Activated gamma-delta T cell (primary cell): ENCODE measurements at regions not wholly inside any gene's neighbourhood (a gene's known extent, or its start where the extent isn't known, plus 50 kb on each side); places are given as distances from the start of the nearest gene placed in this dataset.

Experiments
- DNase-seq: peaks from one replicate; lab custom pipeline; 2025; lab: John Stamatoyannopoulos, UW

DNA sequence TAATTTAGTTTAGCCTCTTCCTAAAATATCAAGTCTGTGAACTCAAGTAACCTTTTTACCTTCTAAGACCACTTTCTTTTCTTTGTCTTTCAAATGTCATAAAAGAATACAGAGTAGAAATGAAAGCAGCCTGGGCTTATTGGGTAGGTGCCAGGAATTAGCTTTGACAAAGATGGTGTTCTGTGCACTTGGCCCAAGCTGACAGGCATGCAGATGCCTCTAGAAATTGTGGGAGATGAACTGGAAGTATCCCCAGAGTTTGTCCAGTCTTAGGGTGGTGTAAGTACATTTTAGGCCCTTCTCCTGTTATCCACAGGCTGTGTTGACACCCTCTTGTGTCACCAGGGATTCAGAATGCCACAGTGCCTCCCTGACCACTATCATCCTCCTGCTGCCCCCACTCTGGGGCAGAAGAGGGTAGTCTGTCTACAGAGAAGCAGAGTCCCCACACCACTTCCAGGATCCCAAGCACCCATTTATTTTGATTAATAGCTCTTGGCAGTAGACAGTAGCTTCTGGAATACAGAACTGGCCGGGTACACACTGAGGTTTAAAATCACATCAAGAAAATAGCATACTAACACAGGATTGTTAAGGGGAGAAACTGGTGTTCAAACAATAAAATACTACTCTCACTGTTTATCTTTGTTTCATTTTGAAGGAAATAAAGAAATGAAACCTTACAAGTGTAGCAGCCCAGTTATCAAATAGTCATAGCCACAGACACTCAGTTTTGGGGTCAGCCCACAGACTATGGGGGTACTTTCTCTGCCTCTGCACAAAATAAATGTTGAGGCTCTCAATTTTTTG is 343.2 kb downstream of the KCNRG start:
- DNase-seq = no peak

DNA sequence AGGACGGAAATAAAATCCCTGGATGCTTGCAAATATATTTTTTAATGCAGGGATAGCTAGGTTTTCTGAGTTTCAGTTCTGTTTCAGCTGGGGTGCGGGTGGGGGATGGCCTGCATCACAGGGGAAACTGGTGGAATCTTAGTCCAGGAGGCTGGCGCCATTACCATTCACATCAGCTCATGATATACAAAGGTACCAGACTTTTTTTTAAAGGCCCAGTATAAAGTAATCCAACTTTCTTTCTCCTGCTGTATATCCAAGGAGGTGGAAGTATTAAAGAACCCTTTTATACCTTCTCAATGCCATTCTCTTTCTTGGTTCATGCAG is 343.8 kb downstream of the KCNRG start:
- DNase-seq = no peak

DNA sequence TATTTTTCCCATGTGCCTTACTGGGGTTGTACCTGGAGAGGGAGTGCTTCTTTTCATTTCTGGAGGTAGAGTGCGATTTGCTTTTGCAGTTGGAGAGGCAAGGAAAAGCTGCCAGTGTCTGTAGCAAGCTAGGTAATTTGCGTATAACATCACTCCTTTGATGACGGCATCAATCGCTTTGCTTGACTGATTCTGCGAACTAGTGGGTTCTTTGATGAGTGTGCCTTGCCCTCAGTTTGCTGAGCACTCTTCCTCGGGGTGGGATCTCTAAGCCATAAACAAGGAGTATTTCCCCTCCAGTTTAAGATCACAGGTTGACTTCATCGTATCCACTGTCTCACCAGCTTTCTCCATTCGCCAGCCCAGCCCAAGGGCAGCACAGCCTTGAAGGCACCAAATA is 344.5 kb downstream of the KCNRG start:
- DNase-seq = no peak

DNA sequence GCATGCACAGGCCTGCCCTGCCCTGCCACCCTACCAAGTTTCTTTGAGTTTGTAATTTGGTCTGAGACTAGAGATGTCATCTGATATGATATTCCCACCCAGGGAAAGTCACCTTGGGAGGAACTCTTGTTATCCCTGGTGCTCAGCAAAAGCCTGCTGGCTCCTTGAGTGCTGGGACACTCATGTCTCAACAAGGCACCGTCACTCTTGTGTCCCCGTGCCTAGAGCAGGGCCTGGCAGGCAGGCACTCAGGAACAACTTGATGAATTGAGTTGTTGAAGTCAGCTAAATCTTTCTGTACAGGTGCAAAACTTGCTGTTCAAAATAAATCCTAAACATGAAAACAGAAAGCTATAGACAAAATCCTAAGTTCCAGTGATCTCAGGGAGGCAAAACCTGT is 345.4 kb downstream of the KCNRG start:
- no peak for DNase-seq

DNA sequence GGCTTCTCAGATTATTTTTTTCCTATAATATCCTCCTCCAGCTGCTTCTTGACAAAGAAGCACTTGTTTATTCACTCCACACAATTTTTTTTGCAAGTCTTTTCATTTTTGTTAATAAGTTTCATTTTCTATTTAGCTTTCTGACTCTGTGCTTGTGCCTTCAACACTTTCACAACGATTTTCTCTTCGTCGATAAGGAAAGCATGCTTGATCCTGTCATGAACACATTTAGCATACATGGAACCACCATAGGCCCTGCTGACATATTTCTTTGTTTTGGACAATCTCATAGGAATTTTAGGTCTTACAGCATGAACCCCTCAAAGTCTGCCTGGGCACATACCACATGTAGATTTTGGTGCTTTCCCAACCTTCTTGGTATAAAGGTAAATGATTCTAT is 346.0 kb downstream of the KCNRG start:
- no peak for DNase-seq

DNA sequence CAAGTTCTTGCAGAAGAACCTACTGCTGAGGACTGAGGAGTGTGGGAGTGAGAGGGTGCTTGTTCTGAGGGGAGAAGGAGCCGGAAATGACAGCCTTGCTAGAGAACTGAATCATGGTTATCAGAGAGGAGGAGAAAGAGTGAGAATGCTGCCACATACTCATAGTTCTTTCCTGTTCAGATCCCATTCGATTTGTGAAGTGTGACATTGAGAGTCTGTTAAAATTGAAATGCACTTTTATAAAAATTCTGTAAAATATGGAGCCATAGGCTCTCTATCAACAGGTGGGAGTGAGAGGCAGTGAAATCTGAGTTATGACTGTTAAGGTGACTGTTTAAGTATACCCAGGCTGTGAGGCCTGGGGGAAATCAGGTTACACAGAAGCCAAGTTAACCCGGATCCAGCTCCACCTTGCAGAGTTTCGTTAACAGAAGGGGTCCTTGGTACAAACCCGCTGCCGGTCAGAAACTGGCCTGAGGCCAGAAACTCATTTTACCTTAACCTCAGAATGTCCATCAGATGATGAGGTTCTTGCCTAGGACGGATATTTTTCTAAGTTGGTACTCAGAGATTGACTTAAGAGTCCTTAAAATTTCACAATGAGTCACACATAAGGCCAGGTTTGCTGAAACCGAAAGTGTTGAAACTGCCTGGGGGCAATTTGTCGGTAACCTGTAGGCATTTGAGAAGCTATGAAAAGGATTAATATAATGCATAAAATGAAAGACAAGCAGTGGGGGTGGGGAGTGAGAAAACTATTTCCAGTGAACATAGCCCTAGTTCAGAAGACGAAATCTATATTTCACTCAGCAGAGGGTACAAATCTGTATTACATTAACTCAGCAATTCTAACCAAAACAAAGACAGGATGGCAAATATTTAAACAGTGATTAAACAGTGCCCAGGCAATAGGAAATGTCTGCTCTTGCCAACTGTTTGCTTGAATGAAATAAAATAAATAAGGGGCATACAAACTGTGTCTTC is 350.5 kb downstream of the KCNRG start:
- DNase-seq = no peak

DNA sequence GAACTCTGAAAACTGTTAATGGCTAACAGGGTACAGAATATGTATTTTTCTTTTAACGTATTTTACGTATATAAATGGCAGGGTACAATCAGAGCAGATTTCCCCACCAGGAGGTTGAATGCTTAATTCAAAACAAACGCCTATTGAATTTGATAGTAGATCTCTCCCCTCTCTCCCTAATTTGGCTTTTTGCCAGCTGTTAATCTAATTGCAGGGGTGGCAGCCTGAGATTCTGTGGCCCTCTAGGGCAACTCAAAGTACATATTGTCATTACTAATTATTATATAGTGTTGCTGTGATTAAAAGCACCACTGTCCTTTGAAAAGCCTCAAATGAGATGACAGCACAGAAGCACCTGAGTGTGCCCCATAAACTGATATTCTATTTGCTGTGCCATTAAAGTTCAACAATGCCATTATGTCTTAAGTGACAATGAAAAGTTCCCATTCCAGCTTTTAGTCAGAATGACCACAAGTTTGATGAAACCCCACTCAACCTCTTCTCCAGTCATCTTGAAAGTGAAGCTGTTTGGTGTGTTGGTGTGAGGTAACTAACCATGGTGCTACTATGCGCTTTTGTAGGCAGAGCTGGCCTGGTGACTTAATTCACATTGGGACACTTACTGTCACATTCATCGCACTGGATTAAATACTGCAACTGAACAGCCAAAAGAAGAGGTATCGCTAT is 351.4 kb downstream of the KCNRG start:
- DNase-seq = no peak

DNA sequence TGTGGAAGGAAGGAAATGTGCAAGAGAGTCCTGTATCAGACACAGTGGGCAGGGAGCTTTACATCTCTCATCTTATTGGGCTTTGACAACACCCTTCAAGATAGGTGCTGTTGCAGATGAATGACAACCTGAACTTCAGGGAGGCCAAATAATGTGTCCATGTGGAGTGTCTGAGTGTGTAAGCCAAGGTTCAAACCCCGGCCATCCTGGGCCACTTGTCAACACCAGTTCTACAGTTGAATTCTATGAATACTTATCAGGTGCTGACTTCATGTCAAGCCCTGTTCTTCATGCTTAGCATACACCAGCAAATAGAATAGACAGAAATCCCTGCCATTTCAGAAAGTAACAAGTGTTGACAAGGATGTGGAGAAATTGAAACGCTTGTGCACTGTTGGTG is 354.4 kb downstream of the KCNRG start:
- no peak for DNase-seq

DNA sequence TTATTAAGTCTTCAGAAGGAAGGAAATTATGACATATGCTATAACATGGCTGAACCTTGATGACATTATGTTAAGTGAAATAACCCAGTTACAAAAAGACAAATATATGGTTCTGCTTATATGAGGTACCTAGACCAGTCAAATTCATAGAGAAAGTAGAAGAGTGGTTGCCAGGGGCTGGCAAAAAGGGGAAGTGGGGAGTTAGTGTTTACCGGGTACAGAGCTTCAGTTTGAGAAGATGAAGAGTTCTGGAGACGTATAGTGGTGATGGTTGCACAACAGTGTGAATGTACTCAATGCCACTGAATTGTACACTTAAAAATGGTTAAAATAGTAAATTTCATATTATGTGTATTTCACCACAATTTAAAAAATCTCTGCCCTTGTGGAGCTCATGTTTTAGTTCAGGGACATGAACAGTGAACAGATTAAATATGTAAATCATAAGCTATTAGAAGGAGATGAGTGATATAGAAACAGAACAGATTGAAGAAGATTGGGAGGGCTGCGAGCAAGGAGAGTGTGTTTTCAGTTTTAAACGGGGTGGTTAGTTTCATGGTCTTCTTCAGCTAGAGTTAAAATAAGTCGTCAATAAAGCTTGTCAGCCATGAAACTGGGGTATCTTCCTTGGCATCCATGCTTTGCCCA is 355.2 kb downstream of the KCNRG start:
- DNase-seq = no peak

DNA sequence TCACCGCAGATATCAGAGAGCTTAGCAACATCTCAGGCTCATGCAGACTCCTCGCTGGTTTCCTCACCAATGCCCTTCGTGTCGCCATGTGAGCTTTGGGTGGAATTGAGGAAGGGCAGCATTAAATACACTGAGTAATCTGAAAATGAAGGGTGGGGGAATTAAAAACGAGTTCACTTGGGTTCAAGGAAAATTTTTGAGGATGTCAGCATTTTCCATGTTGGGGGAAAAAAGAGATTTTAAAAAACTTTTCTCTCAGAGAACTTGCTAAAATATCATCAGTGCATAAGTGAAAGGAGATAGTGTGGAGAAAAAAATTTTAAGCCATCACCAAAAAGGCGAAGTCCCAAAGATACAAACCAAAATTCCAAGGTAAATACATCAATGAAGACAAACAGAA is 359.3 kb downstream of the KCNRG start:
- no peak for DNase-seq

DNA sequence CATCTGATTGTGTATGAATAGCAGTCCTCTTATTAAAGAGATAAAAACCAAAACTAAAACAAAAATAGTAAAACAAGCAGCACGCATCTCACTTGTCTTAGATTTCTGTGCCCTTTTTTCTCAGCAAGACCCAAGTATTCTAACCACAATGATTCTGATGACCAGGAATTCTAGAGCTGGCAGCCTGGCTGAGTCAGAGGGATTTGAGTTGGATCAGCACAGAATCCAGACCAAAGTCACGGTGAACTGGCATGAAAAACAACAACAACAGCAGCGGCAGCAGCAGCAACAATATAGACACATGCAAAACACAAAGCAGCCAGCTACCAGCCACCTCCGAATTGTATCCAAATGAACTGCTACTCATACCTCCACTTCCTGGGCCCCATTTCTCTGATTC is 360.5 kb downstream of the KCNRG start:
- no peak for DNase-seq

DNA sequence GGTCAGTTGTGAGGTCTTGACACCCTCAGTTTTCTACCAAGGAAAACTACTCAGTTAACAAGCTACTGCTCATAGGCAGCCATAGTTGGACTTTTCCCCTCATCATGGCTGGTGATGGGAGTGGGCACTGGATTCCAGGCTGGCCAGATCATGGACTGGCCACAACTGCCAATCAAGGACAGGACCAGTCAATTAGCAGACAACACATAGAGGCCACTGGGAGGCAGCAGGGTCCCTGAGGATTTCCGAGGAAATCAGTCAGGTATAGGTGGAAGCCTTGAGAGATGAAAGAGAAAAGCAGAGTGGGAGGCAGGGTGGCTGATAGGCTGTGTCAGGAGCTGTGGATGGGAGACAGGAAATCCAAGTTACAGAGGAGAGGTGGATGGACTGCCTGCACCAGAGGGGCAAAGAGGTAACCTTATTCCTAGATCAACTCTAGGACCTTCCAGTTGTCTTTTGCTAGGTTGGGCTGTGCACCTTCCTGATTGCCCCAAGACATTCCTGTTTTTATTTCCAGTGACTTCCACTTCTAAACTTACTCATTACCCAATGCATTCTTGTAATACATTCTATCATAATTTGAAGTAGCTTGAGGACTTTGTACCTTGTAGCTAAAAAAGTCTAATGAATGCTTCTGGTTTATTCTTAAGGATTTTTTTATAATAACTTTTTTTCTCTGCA is 361.8 kb downstream of the KCNRG start:
- no peak for DNase-seq

DNA sequence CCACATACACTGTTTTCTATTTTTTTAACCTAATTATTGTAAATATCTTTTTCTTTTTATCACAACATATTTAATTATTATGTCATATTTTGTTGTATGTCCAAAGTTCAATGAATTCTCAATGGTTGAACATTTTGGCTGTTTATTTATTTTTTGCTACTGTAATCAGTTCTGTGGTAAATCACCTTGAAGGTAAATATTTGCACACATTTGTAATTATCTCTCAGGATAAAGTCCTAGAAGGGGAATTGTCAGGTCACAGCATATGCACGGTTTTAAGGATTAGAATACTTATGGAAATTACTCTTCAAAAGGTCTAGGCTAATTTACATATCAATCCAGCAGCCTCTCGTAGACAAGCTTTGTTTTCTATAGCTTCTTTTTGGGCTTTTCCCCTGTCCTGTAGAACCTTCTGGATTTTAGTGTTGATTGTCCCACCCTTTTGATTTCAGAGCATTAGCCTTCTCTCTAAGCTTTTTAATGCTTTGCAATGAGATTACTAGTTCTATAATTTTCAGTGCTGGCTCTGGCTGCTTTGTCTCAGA is 362.6 kb downstream of the KCNRG start:
- no peak for DNase-seq

DNA sequence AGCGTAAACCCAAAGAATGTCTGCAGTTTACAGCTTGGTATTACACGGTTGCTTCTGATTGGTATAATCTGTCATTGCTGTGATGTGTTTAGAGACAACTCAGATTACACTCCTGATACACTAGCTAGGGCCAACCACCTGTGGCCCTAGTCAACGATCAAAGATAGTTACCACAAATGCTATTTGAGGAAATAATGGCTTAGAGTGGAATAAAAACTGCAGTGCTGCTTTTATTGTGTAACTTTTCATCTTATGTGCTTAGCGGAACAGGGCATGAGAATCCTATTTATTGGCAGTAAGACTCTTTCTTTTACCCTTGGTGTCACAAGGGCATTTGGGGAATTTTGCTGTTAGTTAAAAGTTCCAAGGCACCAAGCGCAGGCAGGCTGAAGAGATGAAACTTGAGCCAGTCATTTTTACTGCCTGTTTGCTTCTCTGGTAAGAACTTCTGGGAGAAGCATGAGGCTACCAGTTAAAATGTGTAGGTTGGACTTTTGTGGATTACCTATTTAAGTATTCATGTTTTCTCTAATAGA is 363.3 kb downstream of the KCNRG start:
- no peak for DNase-seq

DNA sequence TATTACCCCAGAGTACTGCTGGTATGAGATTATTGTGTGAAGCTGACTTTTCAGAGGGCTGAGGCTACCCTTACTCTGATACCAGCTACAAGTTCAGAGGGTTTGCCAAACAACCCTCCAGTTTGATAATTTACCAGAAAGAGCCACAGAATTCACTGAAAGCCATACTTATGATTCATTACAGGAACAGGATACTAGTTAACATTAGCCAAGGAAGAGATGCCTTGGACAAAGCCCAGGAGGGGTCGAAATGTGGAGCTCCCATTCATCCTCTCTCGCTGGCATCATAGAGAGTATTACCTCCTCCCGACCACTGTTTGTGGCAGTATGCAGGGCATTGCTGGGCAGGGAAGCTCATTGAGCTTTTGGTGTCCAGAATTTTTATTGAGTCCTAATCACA is 364.3 kb downstream of the KCNRG start:
- DNase-seq = no peak

DNA sequence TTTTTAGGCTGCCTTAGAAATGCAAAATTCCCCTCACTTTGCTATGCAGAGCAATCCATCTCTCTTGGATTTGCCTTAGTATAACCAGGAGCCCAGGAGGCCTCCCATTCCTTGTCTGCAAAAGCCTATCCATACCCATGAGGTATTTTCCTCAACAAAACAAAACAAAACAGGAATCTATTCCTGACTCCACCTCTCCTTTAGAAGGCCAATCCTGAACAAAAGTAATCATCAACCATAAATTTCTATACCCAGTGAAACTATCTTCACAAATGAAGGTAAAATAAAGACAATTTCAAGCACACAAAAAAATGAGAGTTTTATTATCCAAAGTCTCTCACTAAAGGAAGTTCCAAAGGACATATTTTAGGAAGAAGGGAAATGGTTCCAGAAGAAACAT is 365.7 kb downstream of the KCNRG start:
- no peak for DNase-seq

DNA sequence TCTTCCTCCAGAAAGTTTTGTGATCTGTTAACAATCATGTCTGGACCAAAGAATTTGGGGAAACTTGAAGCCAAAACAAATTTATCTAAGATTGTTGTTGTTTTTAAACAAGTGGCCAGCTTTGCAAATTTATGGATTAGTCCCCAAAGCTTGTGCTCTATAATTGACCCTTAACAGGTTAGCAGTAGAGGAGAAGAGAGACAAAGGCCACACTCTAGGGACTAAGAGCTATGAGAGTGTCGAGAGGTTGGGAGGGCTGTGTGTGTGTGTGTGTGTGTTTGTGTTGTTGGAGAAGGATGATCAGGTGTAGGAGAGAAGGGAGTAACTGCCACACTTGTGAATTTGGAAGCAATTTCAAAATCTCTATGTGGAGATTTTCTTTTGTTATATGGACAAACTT is 367.3 kb downstream of the KCNRG start:
- no peak for DNase-seq

DNA sequence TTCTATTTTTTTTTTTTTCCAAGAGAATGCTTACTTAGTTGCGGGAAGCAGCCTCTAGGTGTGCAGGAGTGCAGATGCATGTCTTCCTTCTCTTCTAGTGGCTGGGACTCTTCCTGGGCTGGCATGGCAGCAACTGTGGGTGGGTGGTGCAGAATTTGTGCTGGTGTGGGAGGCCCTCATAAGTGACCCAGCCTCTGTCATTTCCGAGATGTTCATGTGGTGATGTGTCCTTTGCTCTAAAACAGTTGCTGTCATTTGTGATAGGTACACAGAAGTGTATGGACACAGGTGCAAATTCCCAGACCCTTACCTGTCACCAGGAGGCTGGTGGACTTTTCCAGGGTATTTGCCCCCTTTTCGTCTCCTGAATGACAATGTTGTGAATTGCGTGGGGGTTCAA is 367.7 kb downstream of the KCNRG start:
- DNase-seq = no peak

DNA sequence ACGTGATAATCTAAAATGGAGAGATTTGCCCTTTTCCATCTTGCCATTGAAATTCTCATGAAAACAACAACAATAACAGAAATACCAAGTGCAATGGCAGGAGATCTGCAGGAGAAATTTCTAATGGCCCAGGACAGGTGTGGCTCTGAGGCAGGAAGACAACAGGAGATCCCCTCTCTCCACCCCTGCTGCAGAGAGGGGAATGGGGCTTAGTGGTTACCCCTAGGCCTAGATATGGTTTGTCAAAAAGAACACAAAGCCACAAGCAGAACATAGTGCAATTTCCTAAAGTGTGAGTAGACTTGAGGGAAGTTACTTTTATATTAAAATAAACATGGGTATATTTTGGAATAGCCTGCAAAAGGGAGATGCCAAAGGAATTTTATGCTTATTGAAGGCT is 369.5 kb downstream of the KCNRG start:
- no peak for DNase-seq

DNA sequence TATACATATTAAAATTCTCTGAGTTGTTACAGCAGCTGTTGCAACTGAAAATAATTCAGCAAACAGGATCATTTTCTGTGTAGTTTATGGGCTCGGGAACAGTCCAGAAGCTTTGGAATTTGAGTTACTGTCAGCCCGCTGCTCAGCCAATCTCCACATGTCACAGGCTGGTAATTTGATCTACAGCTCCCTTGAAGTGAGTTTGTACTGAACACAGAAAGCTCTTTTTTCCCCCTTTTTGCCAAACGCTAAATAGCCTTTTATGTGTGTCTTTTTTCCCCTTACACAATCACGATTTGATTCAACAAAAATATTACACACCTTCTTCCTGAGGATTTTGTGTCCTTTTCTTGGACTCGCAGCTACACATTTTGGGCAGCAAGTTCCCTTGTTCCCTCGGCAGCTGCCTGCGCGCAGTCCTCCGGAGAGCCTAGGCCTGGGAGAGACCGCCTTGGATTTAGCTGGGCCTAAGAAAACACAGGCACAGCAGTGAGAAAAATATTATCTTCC is 371.4 kb downstream of the KCNRG start:
- no peak for DNase-seq
